ENCODE measurements at regions not wholly inside any gene's neighbourhood (a gene's known extent, or its start where the extent isn't known, plus 50 kb on each side); places are given as distances from the start of the nearest gene placed in this dataset.

DNA sequence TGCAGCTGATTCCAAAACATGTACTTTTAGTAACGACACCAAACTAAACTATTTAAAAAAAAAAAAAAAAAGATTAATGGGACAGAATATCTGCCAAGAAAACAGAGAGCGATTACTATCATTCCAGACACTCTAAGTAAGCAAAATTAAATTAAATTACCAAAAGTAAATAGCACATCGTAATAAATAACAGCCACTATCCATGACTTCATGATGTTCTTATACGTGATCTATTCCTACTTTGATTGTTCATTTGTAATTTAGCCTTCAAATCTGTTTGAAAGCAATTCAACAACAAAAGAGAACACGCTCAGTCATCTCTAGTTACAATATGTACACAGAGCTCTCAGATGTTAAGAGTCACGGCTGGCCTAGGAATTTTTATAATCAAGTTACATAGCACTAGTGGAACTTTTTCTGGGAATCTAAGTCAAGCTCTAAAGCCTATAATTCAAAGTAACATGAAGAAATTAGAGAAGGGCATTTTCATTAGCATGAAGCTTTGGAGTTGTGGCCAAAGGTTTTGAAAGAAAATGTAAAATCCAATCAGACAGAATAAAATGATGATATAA lies 241.7 kb upstream of the NEBL start:
- no peak for TF ChIP-seq SUZ12 (IDR thresholded peaks at IDR 0.05; ENCODE audit: extremely low read depth, insufficient read depth, insufficient read length)
- no peak for TF ChIP-seq ZNF274 (IDR thresholded peaks at IDR 0.05; ENCODE audit: low read depth, low read length)
- TF ChIP-seq YY1 (IDR thresholded peaks at IDR 0.05; ENCODE audit: insufficient read depth, insufficient read length), result no peak
- H3K4me1 ChIP-seq (ENCODE audit: insufficient read depth, insufficient read length), result no peaks in the 10 kb centered on the region
- H3K9ac ChIP-seq (ENCODE audit: insufficient read length, low read depth), result no peak overlapping the region
- no peaks in the 10 kb centered on the region for H3K36me3 ChIP-seq (ENCODE audit: insufficient read depth, insufficient read length, low read length)
- DNase-seq (ENCODE audit: low read depth, low spot score), result no peak
- no peaks in the 10 kb centered on the region for H3K9me3 ChIP-seq (ENCODE audit: insufficient read depth, low read length)
- no peak overlapping the region for H3K4me3 ChIP-seq (ENCODE audit: insufficient read length, low read depth)
- no peaks in the 10 kb centered on the region for H3K27me3 ChIP-seq (ENCODE audit: insufficient read depth, insufficient read length)

DNA sequence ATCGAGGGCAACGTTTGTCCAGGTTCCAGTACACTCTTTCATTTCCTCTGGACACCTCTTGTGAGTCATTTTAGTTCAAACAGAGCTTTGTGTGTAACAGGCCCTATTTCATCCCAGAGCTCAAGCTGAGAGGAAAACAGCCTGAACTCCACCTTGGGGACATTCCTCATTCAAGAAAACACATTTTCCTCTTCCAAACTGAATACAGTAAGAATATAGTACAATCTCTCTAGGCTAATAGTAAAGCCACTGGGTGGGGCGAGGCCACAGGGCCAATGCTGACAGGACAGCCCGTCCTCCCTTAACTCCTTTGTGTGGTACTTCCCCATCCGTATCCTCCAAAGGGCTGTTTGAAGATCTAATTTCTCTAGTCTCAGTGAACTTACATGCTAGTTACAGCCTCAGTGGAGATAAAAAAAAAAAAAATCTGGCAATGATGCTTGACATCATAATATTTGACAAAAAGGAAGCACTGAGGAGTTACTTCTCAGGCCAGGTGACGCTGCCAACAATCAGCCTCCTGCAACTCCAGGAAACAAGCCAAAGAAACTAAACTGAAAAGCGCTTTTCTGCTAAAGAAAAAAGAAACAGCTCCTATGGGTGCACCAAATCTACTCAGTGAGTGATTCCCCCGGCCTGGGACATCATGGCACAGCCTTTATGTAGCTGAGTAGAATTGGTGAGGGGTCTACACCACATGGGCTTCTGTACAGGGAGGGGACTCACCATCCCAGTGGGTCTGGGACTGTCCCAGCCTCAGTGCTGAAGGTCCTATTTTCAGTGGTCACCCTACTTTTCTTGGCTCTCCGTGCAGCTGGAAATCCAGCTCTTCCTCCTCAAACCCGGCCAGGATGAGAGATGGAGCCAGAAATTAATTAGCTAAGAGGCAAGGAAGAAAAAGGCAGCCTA lies 238.2 kb upstream of the NEBL start:
- H3K4me1 ChIP-seq (ENCODE audit: insufficient read depth, insufficient read length), result no peaks in the 10 kb centered on the region
- H3K4me3 ChIP-seq (ENCODE audit: insufficient read length, low read depth), result no peak overlapping the region
- no peak overlapping the region for H3K9ac ChIP-seq (ENCODE audit: insufficient read length, low read depth)
- no peak for DNase-seq (ENCODE audit: low read depth, low spot score)
- no peaks in the 10 kb centered on the region for H3K36me3 ChIP-seq (ENCODE audit: insufficient read depth, insufficient read length, low read length)
- TF ChIP-seq ZNF274 (IDR thresholded peaks at IDR 0.05; ENCODE audit: low read depth, low read length) (no peak), YY1 (IDR thresholded peaks at IDR 0.05; ENCODE audit: insufficient read depth, insufficient read length) (no peak), SUZ12 (IDR thresholded peaks at IDR 0.05; ENCODE audit: extremely low read depth, insufficient read depth, insufficient read length) (no peak)
- no peaks in the 10 kb centered on the region for H3K9me3 ChIP-seq (ENCODE audit: insufficient read depth, low read length)
- no peaks in the 10 kb centered on the region for H3K27me3 ChIP-seq (ENCODE audit: insufficient read depth, insufficient read length)

DNA sequence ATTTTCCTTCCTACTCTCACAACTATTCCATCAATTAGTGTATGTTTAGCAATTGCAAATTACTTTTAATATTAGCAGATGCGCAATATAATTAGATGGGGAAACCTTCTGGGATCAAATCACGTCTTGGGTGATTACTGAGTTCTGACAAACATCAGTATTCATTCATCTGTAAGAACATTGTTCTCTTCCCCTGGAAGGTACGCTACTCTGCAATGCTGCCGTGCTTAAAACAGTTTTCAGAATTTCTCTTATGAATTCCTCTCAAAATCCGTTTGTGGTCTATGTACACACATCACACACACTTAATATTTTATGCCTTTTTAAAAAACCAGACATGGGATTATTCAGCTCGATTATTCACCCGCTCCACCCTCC lies 237.5 kb upstream of the NEBL start:
- no peaks in the 10 kb centered on the region for H3K4me1 ChIP-seq (ENCODE audit: insufficient read depth, insufficient read length)
- TF ChIP-seq YY1 (IDR thresholded peaks at IDR 0.05; ENCODE audit: insufficient read depth, insufficient read length), result no peak
- TF ChIP-seq ZNF274 (IDR thresholded peaks at IDR 0.05; ENCODE audit: low read depth, low read length), result no peak
- no peak for TF ChIP-seq SUZ12 (IDR thresholded peaks at IDR 0.05; ENCODE audit: extremely low read depth, insufficient read depth, insufficient read length)
- no peak for DNase-seq (ENCODE audit: low read depth, low spot score)
- no peaks in the 10 kb centered on the region for H3K36me3 ChIP-seq (ENCODE audit: insufficient read depth, insufficient read length, low read length)
- no peak overlapping the region for H3K9ac ChIP-seq (ENCODE audit: insufficient read length, low read depth)
- H3K9me3 ChIP-seq (ENCODE audit: insufficient read depth, low read length), result no peaks in the 10 kb centered on the region
- H3K27me3 ChIP-seq (ENCODE audit: insufficient read depth, insufficient read length), result no peaks in the 10 kb centered on the region
- no peak overlapping the region for H3K4me3 ChIP-seq (ENCODE audit: insufficient read length, low read depth)

DNA sequence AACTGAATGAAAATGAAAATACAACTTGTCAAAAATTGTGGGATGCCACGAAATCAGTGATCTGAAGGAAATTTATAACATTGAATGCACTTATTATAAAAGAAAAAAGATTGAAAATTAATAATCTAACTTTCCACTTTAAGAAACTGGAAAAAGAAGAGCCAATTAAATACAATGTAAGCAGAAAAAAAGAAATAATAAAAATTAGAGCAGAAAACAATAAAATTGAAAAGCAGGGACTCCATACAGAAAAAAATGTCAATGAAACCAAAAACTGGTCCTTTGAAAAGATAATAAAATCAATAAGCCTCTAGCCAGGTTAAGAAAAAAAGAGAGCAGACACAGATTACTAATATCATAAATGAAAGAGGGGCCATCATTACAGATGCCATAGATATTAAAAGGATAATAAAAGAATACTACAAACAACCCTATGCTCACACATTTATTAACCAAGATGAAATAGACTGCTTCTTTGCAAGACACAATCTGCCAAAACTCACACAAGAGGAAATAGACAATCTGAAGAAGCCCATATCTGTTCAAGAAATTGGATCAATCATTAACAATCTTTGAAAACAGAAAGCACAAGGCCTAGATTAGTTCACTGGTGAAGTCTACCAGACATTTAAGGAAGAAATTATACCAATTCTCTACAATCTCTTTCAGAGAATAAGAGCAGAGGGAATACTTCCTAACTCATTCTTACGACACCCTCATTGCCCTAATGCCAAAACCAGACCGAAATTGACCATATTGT lies 233.8 kb upstream of the NEBL start:
- no peaks in the 10 kb centered on the region for H3K27me3 ChIP-seq (ENCODE audit: insufficient read depth, insufficient read length)
- H3K9ac ChIP-seq (ENCODE audit: insufficient read length, low read depth), result no peak overlapping the region
- H3K36me3 ChIP-seq (ENCODE audit: insufficient read depth, insufficient read length, low read length), result no peaks in the 10 kb centered on the region
- no peak overlapping the region for H3K4me3 ChIP-seq (ENCODE audit: insufficient read length, low read depth)
- H3K9me3 ChIP-seq (ENCODE audit: insufficient read depth, low read length), result no peaks in the 10 kb centered on the region
- TF ChIP-seq ZNF274 (IDR thresholded peaks at IDR 0.05; ENCODE audit: low read depth, low read length) (no peak), SUZ12 (IDR thresholded peaks at IDR 0.05; ENCODE audit: extremely low read depth, insufficient read depth, insufficient read length) (no peak), YY1 (IDR thresholded peaks at IDR 0.05; ENCODE audit: insufficient read depth, insufficient read length) (no peak)
- H3K4me1 ChIP-seq (ENCODE audit: insufficient read depth, insufficient read length), result no peaks in the 10 kb centered on the region
- DNase-seq (ENCODE audit: low read depth, low spot score), result no peak

DNA sequence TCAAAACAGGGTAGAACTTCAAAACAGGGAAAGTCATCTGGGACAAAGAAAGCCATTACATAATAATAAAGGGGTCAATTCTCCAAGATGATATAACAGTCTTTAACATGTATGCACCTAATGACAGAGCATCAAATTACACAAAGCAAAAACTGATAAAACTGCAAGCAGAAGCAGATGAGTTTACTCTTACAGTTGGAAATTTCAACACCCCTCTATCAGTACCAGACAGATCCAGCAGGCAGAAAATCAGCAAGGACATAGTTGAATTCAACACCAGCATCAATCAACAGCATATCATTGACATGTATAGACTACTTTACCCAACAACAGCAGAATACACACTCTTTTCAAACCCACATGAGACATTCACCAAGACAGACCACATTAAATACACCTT lies 233.0 kb upstream of the NEBL start:
- Histone ChIP-seq H3K4me3 (ENCODE audit: insufficient read length, low read depth) (no peak overlapping the region), H3K27me3 (ENCODE audit: insufficient read depth, insufficient read length) (no peaks in the 10 kb centered on the region), H3K36me3 (ENCODE audit: insufficient read depth, insufficient read length, low read length) (no peaks in the 10 kb centered on the region), H3K9ac (ENCODE audit: insufficient read length, low read depth) (no peak overlapping the region), H3K4me1 (ENCODE audit: insufficient read depth, insufficient read length) (no peaks in the 10 kb centered on the region), H3K9me3 (ENCODE audit: insufficient read depth, low read length) (no peaks in the 10 kb centered on the region)
- no peak for DNase-seq (ENCODE audit: low read depth, low spot score)
- no peak for TF ChIP-seq SUZ12 (IDR thresholded peaks at IDR 0.05; ENCODE audit: extremely low read depth, insufficient read depth, insufficient read length)
- TF ChIP-seq YY1 (IDR thresholded peaks at IDR 0.05; ENCODE audit: insufficient read depth, insufficient read length), result no peak
- TF ChIP-seq ZNF274 (IDR thresholded peaks at IDR 0.05; ENCODE audit: low read depth, low read length), result no peak

DNA sequence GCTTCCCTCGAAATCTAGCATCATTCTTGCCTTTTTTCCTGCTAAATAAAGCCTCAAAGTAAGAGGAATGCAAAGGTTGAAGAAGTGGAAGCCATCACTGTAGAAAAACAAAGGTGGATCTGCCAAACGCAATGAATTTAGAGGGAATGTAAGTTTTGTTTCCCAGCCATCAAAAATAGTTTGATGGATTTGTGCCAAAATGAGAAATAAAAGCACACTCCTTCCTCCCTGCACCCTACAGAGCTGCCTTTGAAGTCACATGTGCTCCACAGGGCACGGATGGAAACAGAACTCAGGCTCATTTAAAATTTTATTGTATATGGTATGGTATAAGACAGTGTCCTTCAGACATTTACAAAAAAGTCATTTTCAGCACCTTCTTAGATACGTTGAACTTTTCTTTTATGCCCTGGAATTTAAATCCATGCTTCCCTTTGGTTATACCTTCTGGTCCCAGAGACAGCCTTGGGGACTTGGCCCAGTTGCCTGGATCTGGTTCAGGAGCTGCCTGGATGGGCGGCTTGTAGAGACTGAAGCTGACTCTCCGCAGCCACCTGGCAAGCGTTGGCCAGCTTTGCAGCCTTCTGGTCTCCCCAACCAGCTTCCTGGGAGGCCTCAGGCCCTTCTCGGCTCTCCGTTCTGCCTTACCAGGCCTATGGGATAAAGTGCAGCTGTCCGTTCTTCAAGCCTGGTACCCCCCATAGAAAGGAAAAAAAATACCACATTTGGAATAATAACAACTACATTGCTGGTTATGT lies 228.5 kb upstream of the NEBL start:
- H3K9me3 ChIP-seq (ENCODE audit: insufficient read depth, low read length), result no peaks in the 10 kb centered on the region
- no peaks in the 10 kb centered on the region for H3K27me3 ChIP-seq (ENCODE audit: insufficient read depth, insufficient read length)
- no peak overlapping the region for H3K9ac ChIP-seq (ENCODE audit: insufficient read length, low read depth)
- no peak overlapping the region for H3K4me3 ChIP-seq (ENCODE audit: insufficient read length, low read depth)
- DNase-seq (ENCODE audit: low read depth, low spot score), result no peak
- no peak for TF ChIP-seq ZNF274 (IDR thresholded peaks at IDR 0.05; ENCODE audit: low read depth, low read length)
- H3K36me3 ChIP-seq (ENCODE audit: insufficient read depth, insufficient read length, low read length), result no peaks in the 10 kb centered on the region
- H3K4me1 ChIP-seq (ENCODE audit: insufficient read depth, insufficient read length), result no peaks in the 10 kb centered on the region

Measured in NT2/D1 (cell line).